Head of caudate nucleus (tissue), 42 donors: ENCODE measurements at regions not wholly inside any gene's neighbourhood (a gene's known extent, or its start where the extent isn't known, plus 50 kb on each side); places are given as distances from the start of the nearest gene placed in this dataset.
"Not testable (repeated sequence)": the region's sequence is repeated elsewhere in the genome, so short reads cannot be mapped to it uniquely, and the experiment has no call there.

ENCODE experiments used
- DNase-seq, 42 donors: peaks; one replicate each; pipeline versions ENCODE4 v3.0.0 to v3.0.0-alpha.2; 2020 to 2021; ENCODE audit warnings: mixed read lengths in 7 of 42
- intact Hi-C: fragments of 100-400 bp; cut with DNase I; formaldehyde crosslinking; loops from one replicate; pipeline ENCODE4 v1.15.0; 2022

DNA sequence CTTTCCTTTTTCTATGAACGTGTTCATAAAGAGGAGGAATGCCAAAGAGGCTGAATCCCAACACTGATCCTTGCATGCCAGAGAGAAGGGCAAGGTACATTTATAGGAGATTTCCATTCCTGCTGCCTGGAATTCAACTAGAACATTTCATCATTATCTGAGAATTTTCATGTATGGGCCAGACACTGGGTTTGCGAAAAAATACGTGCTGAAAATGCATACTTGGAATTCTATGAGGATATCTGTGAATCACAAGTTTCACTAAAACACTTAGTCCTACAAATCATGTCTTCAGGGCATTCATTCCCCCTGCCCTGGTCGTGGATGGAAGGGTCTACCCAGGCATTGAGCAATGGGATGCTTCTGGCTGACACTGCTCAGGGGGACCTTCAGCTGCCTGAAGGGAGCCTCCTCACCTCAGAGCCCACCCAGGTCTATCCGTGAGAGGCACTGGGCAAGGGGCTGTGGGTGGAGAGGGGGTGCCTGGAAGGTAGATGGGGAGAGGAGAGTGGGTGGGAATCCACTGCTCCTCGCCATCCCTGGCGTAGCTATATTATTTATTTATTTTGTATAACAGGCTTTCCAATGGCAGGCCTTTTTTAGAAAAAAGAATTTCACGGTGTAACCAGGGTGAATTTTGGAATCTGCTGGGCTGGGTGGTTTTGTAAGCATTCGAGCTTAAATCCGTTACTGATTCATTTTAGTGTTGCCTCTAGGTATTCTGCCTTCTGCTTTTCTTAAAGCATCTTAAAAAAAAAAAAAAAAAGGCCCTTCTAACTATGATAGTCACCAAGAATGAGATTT, 560.6 kb upstream of the ID2 start:
- intact Hi-C loops = no loop called here
- DNase-seq = no peak

DNA sequence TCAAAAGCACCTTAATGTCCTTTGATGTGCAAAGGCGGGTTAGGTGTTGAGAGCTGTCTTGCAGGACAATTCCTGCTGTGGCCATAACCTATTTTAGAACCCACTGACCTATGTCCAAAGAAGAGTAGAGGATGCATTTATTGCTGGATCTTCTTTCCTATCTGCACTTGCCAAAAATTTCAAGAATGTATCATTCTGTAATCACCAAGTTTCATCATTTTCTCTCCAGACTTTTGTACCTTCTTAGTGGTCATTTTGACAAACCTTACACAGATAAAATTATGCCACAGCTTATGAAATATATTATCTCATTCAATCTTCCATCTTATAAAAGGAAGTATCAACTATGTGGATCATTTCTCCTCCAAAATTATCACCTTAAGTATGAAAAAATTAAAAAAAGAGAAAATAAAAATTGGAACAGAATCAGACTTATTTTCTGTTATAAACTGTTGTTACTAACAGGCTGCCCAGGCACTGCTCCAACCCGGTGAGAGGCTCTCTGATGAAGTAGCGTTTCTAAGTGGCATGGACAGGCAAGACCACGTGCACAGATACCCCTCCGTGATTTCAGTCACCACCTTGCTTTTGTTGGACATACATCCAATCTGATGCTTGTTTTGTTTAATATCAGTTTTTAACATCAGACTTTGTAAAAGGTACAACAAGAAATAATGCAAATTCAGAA, 559.9 kb upstream of the ID2 start:
- no peak for DNase-seq
- intact Hi-C loops = no loop called here

DNA sequence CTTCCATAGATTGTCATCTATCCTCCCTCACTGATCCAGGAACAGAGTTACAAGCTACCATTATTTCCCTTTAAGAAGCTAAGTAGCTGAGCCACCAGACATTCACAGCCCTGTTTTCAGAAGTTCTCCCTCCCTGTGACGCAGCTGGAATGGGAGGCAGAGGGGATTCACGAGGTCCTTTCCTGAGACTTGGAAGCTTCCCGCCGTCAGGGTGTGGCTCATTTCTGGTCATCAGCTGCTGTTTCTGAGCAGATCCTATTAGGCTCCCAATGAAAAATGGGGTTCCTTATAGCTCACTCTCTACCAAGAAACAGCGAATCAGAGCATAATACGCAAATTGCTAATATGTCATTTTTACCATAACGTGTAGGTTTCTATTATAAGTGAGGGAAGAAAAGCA, 559.3 kb upstream of the ID2 start:
- DNase-seq = no peak
- intact Hi-C loops = no loop called here

DNA sequence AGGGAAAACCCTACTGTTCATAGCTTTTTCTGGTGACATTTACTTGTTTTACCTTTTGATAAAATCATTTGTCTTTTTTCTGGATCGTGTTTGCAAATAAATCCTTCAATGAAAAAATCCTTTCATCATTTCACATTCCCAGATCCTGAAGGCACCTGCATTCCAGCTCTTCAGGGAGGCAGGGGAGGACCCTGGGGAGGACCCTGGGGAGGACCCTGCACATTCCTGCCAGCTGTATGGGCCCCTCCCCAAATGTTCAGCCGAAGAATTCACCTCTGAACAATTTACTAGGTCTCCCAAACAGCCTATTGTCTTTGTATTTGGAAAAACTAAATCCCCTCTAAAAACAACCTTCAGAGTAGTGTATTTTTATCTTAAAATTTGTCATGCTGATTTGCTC, 558.4 kb upstream of the ID2 start:
- no peak for DNase-seq
- intact Hi-C loops = no loop called here

DNA sequence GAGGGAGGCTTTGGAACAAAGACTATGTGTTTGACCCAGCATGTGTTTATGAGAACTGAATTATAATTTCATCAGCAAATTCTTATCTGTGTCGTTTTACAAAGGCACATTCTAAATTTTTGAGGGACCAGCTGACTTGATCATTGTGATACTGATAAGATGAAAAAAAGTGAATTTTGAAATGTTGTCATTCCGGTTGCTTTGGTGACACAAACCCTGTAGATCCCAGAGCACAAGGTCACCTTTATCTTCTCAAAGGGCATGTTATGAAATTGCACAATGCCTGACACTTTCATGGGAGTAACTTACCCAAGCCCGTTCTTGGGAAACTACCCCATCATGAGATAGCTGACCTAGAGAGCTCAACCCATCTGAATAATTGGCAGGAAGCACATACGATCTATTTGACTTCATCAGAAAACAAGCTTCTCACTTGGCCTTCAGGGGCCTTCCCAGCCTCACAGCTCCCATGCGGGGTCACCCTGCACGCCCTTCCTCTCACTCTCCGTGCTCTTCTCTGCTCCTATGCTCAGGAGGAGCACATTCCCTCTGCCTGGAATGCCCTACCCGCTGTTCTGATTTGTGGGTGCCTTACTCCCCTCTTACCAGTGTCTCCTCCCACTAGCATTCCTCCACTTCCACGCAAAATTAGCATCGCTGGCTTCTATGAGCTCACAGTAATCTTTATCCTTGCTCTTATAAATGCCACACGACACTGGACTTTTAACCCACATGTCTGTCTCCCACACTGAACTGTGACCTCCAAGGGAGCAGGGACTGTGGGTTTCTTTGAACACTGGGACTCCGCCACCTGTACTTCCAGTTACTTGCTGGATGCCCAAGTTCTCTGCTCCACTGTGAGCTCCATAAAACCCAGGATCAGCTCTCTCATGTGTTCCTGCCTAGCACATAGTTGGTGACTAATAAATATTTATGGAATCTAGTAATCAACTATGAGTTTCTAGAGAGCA, 555.8 kb upstream of the ID2 start:
- peak in 1 of 42 donors; percentile 5 for DNase-seq
- intact Hi-C loops = no loop called here

DNA sequence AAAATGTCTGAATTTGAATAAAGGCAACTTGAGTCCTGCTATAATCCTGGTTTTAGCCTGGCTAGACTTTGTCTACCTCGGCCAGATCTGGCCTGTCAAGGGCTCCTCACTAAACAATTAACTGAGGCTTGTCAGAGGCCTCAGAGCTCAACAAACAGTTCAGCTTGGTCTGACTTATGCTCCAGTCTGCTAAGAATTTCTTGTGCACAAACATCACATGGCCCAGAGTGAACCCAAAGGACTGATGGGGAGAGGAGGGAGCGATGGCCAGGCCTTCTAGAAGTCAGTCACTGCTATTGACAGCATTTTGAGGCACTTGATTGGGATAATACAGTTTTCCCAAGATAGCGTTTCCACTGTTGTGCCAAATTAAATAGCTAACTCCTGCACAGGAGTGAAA, 555.1 kb upstream of the ID2 start:
- peak in 1 of 42 donors; percentile 17 for DNase-seq
- intact Hi-C loops = no loop called here

DNA sequence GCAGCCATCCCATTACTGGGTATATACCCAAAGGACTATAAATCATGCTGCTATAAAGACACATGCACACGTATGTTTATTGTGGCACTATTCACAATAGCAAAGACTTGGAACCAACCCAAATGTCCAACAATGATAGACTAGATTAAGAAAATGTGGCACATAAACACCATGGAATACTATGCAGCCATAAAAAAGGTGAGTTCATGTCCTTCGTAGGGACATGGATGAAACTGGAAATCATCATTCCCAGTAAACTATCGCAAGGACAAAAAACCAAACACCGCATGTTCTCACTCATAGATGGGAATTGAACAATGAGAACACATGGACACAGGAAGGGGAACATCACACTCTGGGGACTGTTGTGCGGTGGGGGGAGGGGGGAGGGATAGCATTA, 550.4 kb upstream of the ID2 start:
- intact Hi-C loops, DNase-seq: not testable (repeated sequence)

DNA sequence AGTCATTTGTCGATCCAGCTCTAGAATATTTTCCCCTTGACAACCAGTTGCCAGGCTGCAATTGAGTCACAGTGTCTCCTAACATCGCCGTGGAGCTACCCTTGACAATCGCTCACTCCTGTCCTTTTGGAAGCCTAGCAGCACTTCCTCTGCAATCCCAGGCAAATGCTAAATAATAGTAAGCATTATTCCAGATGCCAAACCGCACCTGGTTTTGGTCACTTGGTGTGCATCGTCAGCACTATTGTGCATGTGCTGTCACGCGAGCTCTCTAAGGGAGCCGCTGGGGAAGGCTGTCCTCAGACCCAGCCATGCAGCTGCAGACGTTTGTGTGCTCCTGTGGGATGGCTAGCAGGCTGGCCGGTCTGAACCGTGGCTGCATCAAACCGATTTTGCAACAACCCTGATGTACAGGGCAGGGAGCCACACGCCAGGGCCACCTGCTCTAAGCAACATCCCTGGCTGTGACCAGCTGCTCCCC, 549.5 kb upstream of the ID2 start:
- DNase-seq = peak in 6 of 42 donors; percentile 7 to 54 (median 18)
- intact Hi-C loops = no loop called here

DNA sequence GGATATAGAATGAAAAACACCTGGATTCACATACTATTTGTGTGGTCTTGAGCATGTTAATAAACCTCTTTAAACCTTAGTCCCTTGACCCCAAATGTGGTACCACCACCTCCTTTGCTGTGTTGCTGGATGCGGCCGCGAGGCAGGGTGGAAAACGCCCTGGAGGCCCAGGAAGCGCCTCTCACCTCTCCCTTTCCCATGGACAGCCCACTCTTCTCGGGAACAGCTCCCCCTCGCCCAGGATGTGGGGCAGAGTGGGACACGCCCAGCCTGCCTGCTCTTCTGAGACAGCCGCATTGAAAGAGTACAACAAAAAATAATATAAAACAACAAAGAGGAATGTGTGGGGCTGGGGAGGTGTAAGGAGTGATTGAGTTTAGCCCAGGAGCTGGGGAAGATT, 549.0 kb upstream of the ID2 start:
- DNase-seq = no peak
- intact Hi-C loops = no loop called here

DNA sequence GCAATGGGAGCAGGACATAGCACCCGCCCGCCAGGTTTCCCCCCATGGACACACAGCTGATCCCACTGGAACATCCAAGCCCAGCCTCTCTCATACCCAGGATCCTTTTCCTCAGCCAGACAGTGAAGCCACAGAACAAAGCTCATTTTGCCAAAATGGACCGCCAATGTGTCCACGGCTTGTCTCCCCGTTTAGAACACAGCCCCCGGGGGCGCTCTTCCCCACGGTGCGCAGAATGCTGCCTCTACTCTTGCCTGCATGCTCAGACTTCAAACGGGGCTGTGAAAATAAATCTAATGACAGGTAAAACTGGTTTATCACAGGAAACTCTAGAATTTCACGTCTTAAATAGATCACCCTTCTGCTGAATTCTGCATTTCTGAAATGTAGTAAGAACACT, 548.5 kb upstream of the ID2 start:
- no peak for DNase-seq
- intact Hi-C loops = no loop called here

DNA sequence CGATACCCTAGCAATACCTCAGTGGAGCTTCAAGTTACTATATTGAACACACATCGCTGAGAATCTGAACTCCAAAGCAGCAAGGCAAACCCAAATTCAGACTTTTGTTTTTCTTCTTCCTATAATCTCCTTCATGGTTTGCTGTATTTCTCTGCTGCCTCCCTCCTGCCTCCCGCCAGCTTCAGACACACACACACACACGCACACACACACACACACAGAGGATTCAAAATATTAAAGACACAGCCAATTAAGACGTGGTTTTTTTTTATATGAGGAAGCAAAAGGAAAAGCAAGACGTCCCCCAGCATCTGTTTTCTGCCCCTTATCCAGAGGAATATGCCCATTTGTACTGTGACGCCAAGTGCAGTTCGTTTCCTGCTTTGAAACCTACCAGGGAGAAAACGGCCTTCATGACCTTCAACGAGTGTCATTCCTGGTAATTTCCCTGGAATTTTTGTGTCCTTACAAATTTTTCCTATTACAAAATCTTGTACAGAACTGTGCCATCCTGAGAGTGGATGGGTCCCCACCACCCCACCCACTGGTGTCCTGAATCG, 547.9 kb upstream of the ID2 start:
- DNase-seq = no peak
- intact Hi-C loops = no loop called here

DNA sequence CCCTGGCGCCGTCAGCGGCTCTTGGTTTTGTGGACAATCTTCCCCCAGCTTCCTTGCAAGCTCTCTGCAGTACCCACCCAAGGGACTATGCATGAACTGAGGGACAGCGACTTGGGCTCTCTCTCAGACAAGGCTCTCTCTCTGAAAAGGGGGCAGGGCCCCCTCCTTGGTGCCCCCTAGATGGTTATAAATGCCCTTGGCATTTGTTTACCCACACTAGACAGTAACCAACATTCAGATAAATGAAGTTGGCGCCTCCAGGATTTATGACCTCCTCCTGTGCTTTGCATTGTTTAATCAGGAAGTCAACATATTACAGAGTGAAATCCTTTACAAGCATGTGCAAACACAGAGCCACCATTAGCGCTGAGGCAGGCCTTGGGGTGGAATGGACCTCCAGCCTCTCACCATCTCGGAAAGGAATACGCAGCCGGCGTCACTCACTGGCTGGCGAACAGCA, 547.4 kb upstream of the ID2 start:
- DNase-seq = no peak
- intact Hi-C loops = no loop called here

DNA sequence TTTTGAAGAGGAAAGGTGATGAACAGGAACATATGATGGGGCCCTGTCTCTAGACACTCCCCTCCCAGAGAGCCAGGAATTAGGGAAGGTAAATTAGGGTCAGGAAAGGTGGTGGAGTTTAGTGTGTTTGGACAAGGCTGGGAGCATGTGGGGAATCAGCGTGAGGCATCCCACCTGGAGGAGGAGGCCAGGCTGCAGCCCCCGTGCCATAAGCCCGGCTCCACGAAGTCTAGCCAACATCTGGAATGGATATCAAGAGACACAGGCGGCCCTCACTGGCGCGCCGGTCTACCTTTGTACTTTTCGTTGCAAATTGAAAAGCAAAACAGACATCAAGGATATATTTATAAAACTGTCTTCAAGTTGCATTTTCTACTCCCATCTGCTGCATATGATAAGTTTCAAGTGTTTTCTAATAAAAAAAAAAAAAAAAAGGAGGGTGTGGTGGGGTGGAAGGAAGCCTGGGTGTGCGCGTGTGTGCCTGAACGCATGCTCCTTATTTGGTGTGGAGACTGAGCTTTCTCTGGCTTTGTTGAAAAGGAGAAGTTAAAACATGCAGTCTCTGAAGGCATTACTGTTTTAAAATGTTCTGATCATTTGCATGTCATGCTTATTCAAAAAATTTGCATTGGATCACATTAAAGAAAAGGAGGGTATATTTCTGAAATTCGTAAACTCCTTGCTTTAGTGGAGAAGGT, 546.7 kb upstream of the ID2 start:
- DNase-seq = no peak
- intact Hi-C loops = no loop called here

DNA sequence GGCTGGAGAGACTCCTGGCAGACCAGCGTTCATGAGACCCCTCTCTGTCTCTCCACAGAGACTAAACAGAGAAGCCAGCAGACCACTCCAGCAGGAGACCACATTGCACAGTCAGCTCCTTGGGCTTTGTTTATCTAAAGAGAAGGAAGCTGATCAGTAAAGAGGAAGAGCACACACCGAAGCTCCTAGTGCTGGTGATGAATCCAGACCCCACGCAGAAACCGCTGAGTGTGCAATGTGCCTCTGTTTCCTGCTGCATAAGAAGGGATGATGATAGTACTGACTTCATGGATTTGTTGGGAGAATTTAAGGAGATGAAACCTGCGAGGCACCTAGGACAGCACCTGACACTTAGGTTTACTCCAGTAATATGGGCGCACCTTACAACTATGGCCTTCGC, 544.1 kb upstream of the ID2 start:
- peak in 1 of 42 donors; percentile 25 for DNase-seq
- intact Hi-C loops = no loop called here

DNA sequence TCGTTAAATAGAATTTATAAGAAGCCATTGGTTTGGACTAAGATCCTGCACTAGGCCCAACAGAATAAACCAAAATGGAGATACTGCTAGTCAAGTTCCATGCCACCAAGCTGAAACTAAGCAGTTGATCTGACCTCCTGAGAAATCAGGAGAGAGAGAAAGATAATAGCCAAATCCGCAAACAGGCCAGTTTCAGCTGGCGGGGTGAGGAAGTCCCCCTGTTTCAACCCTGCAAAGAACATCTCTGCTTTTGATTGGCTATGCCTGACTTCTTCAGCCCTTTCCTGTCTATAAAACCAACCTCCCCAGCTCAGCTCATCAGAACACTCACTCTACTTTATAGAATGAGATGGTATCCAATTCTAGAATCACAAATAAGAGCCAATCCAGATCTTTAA, 543.3 kb upstream of the ID2 start:
- intact Hi-C loops = no loop called here

DNA sequence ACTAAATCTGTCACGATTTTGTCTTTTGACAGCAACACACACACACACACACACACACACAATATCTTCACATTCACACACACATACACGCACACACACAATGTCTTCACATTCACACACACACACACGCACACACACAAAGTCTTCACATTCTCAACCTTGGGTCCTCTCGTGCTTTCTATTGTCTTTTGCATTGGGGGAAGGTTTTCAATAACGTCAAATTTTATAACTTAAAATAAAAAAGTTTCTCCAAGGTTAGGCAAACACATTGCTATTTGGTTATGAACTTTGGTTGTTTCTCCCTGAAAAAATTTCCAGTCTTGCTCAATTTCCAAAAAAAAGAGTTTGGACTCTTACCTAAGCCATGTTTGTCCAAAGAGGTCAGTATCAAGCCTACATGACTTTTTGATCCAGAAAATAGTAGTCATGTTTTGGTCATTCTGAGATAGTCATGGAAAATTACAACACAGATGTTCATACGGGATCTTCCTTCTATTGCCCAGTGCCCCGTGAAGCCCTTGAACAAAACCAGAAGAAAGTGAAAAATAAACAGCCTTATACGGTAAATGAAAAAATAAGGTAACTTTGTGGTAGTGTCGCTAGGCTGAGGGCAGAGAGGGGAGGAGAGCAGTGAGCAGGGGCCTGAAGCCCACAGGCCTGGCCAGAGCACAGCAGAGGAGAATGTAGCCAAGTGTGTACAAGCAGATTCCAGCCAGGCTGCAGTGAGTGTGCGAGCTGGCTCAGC, 542.8 kb upstream of the ID2 start:
- intact Hi-C loops = no loop called here
- peak in 4 of 42 donors; percentile 13 to 47 (median 21) for DNase-seq

More for the DNA sequence above, 543.3 kb upstream of the ID2 start:
- no peak for DNase-seq

DNA sequence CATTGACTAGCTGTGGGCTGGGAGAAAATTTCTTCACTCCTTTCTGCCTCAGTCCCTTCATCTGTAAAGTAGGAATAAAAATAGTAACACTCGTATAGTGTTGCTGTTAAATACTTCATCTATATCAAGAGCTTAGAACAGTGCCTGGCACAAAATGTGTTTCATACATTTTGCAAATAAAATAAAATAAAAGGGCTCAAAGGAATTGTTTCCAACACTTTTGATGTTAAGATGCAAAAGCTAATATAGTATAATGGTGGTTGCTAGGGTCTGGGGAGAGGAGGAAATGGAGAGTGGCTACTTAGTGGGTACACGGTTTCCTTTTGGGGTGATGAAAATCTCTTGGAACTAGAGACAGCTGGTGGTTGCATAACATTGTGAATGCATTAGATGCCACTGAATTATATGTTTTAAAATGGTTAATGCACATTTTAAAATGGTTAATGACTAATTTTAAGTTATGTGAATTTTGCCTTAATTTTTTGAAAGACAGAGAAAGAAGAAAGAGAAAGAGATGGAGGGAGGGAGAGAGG, 542.1 kb upstream of the ID2 start:
- peak in 1 of 42 donors; percentile 5 for DNase-seq
- intact Hi-C loops = no loop called here
